K562 (cell line): ENCODE measurements at regions not wholly inside any gene's neighbourhood (a gene's known extent, or its start where the extent isn't known, plus 50 kb on each side); places are given as distances from the start of the nearest gene placed in this dataset.
A peak's percentile ranks its signal among the peaks of the same experiment; 100 is the strongest.

Experiments used
- ATAC-seq: fragments of 200-7000 bp; cut with Tn5 transposase; 3 replicates; pipeline ENCODE4 v1.9.1; 2020; ENCODE audit warnings: moderate library complexity
- BruUV-seq: library from RNA; stranded (reverse); fragments of 400-500 nt; replicated peaks from 2 replicates; lab custom pipeline; 2021; lab: Mats Ljungman, UMichigan
- CTCF ChIA-PET: fragments of 300-600 bp; formaldehyde crosslinking; extraction: SDS; loops from one replicate; lab custom pipeline; 2021; ENCODE audit warnings: low intra/inter-chr PET ratio; lab: Yijun Ruan, JAX
- POLR2A ChIA-PET: fragments of 300-600, 350-650 bp; sonication (Branson Sonifier 250); formaldehyde crosslinking; extraction: SDS; loops from one replicate; lab custom pipeline; 2021; ENCODE audit warnings: antibody characterized with exemption, inconsistent platforms; lab: Yijun Ruan, JAX
- DNase-seq, 4 experiments: peaks; one replicate each; pipeline versions ENCODE4 v3.0.0 to v3.0.0-alpha.2; 2011 to 2018; ENCODE audit warnings: low spot score in 3 of 4, mixed read lengths in 3 of 4; ENCODE audit errors: extremely low read depth in 1 of 4
- FAIRE-seq: peaks from 2 replicates; lab custom pipeline; 2011; peaks lifted over from hg19 to GRCh38; lab: Jason Lieb, UNC
- H2AFZ ChIP-seq: 2 replicates; pipeline ENCODE4 v1.6.0; 2011; ENCODE audit warnings: low read depth, low read length, control low read depth, inconsistent platforms
- H3K27ac ChIP-seq: fragments of 200-600 bp; 3 replicates; pipeline ENCODE4 v1.8.0; 2011; ENCODE audit warnings: low read depth, mild to moderate bottlenecking, control low read depth, inconsistent platforms, low read length, moderate library complexity, mixed read lengths; ENCODE audit errors: extremely low read depth
- H3K27me3 ChIP-seq, 2 experiments: fragments of 300-600 bp in 1 of 2; 2 replicates in 1 of 2; 3 replicates in 1 of 2; pipeline versions ENCODE4 v1.6.0 to v1.8.0; 2011; ENCODE audit warnings: inconsistent platforms in 2 of 2, low read length in 2 of 2, mild to moderate bottlenecking in 1 of 2, mixed read lengths in 1 of 2, moderate library complexity in 1 of 2; ENCODE audit not compliant: control insufficient read depth in 2 of 2, insufficient read depth in 2 of 2
- H3K36me3 ChIP-seq: fragments of 300-600 bp; 3 replicates; pipeline ENCODE4 v1.8.0; 2011; ENCODE audit warnings: mild to moderate bottlenecking, low read length, inconsistent platforms; ENCODE audit not compliant: control insufficient read depth, insufficient read depth
- H3K4me1 ChIP-seq, 2 experiments: fragments of 200-600 bp in 1 of 2; replicated peaks in 1 of 2; 2 replicates in 1 of 2; 3 replicates in 1 of 2; pipeline versions ENCODE4 v1.5.1 to v1.8.0; 2011; ENCODE audit warnings: inconsistent platforms in 2 of 2, low read length in 2 of 2, mild to moderate bottlenecking in 1 of 2, mixed read lengths in 1 of 2, moderate library complexity in 1 of 2; ENCODE audit not compliant: control insufficient read depth in 2 of 2, insufficient read depth in 2 of 2
- H3K4me2 ChIP-seq: 2 replicates; pipeline ENCODE4 v1.6.1; 2011; ENCODE audit warnings: low read length, control low read depth, inconsistent platforms, mixed read lengths; ENCODE audit not compliant: insufficient read depth
- H3K4me3 ChIP-seq: fragments of 200-600 bp; sonication (generic), shearing (Covaris generic); 2 replicates; pipeline ENCODE4 v1.5.1; 2016; ENCODE audit warnings: control low read depth, inconsistent platforms
- H3K79me2 ChIP-seq: fragments of 200-600 bp; 3 replicates; pipeline ENCODE4 v1.8.0; 2011; ENCODE audit warnings: low read length, inconsistent platforms; ENCODE audit not compliant: control insufficient read depth, insufficient read depth
- H3K9ac ChIP-seq, 2 experiments: 2 replicates each; pipeline versions ENCODE4 v1.6.0 to v1.6.1; 2011; ENCODE audit warnings: low read depth in 2 of 2, low read length in 2 of 2, control low read depth in 1 of 2, inconsistent platforms in 1 of 2, mild to moderate bottlenecking in 1 of 2, mixed read lengths in 1 of 2; ENCODE audit not compliant: insufficient read depth in 1 of 2
- H3K9me1 ChIP-seq: one replicate; pipeline ENCODE4 v1.6.0; 2011; ENCODE audit warnings: inconsistent platforms, mild to moderate bottlenecking, low read length, moderate library complexity; ENCODE audit not compliant: control insufficient read depth, insufficient read depth
- H3K9me3 ChIP-seq: replicated peaks from 2 replicates; pipeline ENCODE4 v1.5.1; 2011; ENCODE audit warnings: low read depth, low read length, inconsistent platforms; ENCODE audit not compliant: control insufficient read depth, insufficient read depth
- H4K20me1 ChIP-seq: replicated peaks from 2 replicates; pipeline ENCODE4 v1.6.1; 2011; ENCODE audit warnings: low read length, inconsistent platforms, mixed read lengths; ENCODE audit not compliant: control insufficient read depth, insufficient read depth
- ADNP ChIP-seq: fragments of 200-800 bp; sonication (Bioruptor generic); IDR thresholded peaks from 2 replicates; pipeline ENCODE4 v1.6.1; 2016; ENCODE audit warnings: missing genetic modification characterization, missing compliant biosample characterization
- ARNT ChIP-seq, 2 experiments: fragments of 450-650 bp; IDR thresholded peaks; 2 replicates each; pipeline ENCODE4 v1.6.1; 2016; ENCODE audit warnings: mild to moderate bottlenecking in 1 of 2
- PTBP1 ChIP-seq: fragments of 200-400 bp; formaldehyde crosslinking; IDR thresholded peaks from 2 replicates; pipeline ENCODE4 v1.6.1; 2017; ENCODE audit warnings: low read depth, low read length
- STAG1 ChIP-seq: sonication (generic); formaldehyde crosslinking; IDR thresholded peaks from 2 replicates; pipeline ENCODE4 v1.5.0; 2020; ENCODE audit warnings: missing genetic modification reagents, borderline replicate concordance
- ZC3H11A ChIP-seq: IDR thresholded peaks from 2 replicates; pipeline ENCODE4 v1.6.1; 2012; ENCODE audit warnings: low read depth, low read length, improper control_type of control experiment
- ZNF146 ChIP-seq: IDR thresholded peaks from one replicate; pipeline ENCODE4 v1.6.1; 2018; ENCODE audit warnings: missing compliant biosample characterization; ENCODE audit not compliant: unreplicated experiment
- WGBS: fragments of 100-300 bp; shearing (Covaris generic); methylation state at CpG from one replicate; pipeline ENCODE4 v1.1.6; 2016; ENCODE audit warnings: low coverage, mixed read lengths; ENCODE audit not compliant: insufficient coverage; ENCODE audit errors: missing lambda C conversion rate; 5-methylcytosine and 5-hydroxymethylcytosine counted together
- in situ Hi-C: fragments of 300-500 bp; cut with MboI; formaldehyde crosslinking; loops from 4 replicates; pipeline ENCODE4 v1.15.0; 2018; ENCODE audit warnings: inconsistent platforms, mixed read lengths
- intact Hi-C: fragments of 100-400 bp; cut with micrococcal nuclease; formaldehyde crosslinking; loops from 2 replicates; pipeline ENCODE4 v1.14.2; 2022
- TF ChIP-seq, protein P1 (sequence below), 3 experiments: fragments of 200-800 bp in 1 of 3; fragments of 250-450 bp in 1 of 3; fragments of 450-650 bp in 1 of 3; sonication (Bioruptor Pico) in 1 of 3; sonication (Bioruptor generic) in 1 of 3; formaldehyde crosslinking in 1 of 3; IDR thresholded peaks; 2 replicates each; pipeline versions ENCODE4 v1.6.1 to v1.8.0; 2016 to 2022; ENCODE audit warnings: mild to moderate bottlenecking in 2 of 3, missing genetic modification characterization in 2 of 3, missing compliant biosample characterization in 1 of 3, moderate library complexity in 1 of 3

GRCh38 chr6:97867177-97867576, 584.2 kb upstream of the MMS22L start:
- no peaks in the 10 kb centered on the region for H3K9me1 ChIP-seq
- intact Hi-C loops, result no loop called here
- no peaks in the 10 kb centered on the region for H3K4me1 ChIP-seq
- DNase-seq, result no peak
- H4K20me1 ChIP-seq, result no peaks in the 10 kb centered on the region
- no peak overlapping the region for H3K4me2 ChIP-seq
- H3K27ac ChIP-seq, result no peak overlapping the region
- no peaks in the 10 kb centered on the region for H3K9me3 ChIP-seq
- FAIRE-seq, result no peak
- POLR2A ChIA-PET, result no interaction called here
- H3K9ac ChIP-seq, result no peak overlapping the region
- no peaks in the 10 kb centered on the region for H3K27me3 ChIP-seq
- no peak for ATAC-seq
- H3K36me3 ChIP-seq, result no peaks in the 10 kb centered on the region
- H3K4me3 ChIP-seq, result no peak overlapping the region
- no peak overlapping the region for H2AFZ ChIP-seq
- BruUV-seq, result no TSS peak
- WGBS, result 0% methylated on average over 2 of the region's 2 CpGs
- H3K79me2 ChIP-seq, result no peaks in the 10 kb centered on the region
- CTCF ChIA-PET, result no interaction called here
- TF ChIP-seq ZNF146 (CRISPR knock-in tag) (peak; percentile 59), STAG1 (CRISPR knock-in tag) (no peak)
- TF ChIP-seq, all 486 proteins: peak for 1
- in situ Hi-C loops, result no loop called here

DNA sequence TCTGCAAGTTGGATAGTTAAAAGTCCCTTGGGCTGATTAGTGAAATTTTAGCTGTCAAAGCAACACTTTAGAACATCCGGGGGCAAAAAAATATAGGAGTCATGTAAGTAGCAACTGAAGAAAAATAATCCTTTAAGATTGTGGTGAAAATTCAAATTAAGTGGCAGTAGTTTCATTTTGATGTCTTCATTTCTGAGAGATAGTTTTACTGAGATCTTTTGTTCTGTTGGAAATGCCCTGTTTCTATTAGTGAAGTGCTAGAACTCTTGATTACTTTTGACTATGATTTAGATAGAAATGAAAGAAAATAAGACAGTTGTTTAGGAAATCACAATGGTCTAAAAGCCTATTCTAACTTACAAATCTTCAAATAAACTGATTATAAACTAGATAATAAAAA, 587.3 kb upstream of the MMS22L start:
- Histone ChIP-seq H3K4me1 (no peaks in the 10 kb centered on the region), H3K9me3 (no peaks in the 10 kb centered on the region), H3K4me3 (no peak overlapping the region), H3K9me1 (no peaks in the 10 kb centered on the region), H4K20me1 (no peaks in the 10 kb centered on the region), H3K79me2 (no peaks in the 10 kb centered on the region), H2AFZ (no peak overlapping the region), H3K36me3 (no peaks in the 10 kb centered on the region), H3K9ac (no peak overlapping the region), H3K4me2 (no peak overlapping the region), H3K27me3 (no peaks in the 10 kb centered on the region), H3K27ac (no peak overlapping the region)
- BruUV-seq, result no TSS peak
- ChIA-PET POLR2A (no interaction called here), CTCF (no interaction called here)
- DNase-seq (no peak), ATAC-seq (no peak), FAIRE-seq (no peak)
- TF ChIP-seq, protein P1, sequence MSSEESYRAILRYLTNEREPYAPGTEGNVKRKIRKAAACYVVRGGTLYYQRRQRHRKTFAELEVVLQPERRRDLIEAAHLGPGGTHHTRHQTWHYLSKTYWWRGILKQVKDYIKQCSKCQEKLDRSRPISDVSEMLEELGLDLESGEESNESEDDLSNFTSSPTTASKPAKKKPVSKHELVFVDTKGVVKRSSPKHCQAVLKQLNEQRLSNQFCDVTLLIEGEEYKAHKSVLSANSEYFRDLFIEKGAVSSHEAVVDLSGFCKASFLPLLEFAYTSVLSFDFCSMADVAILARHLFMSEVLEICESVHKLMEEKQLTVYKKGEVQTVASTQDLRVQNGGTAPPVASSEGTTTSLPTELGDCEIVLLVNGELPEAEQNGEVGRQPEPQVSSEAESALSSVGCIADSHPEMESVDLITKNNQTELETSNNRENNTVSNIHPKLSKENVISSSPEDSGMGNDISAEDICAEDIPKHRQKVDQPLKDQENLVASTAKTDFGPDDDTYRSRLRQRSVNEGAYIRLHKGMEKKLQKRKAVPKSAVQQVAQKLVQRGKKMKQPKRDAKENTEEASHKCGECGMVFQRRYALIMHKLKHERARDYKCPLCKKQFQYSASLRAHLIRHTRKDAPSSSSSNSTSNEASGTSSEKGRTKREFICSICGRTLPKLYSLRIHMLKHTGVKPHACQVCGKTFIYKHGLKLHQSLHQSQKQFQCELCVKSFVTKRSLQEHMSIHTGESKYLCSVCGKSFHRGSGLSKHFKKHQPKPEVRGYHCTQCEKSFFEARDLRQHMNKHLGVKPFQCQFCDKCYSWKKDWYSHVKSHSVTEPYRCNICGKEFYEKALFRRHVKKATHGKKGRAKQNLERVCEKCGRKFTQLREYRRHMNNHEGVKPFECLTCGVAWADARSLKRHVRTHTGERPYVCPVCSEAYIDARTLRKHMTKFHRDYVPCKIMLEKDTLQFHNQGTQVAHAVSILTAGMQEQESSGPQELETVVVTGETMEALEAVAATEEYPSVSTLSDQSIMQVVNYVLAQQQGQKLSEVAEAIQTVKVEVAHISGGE (CRISPR knock-in tag; IDR thresholded peaks at IDR 0.05), result no peak
- no peak for TF ChIP-seq ADNP (tag)
- no peak for TF ChIP-seq ARNT (IDR thresholded peaks at IDR 0.05)
- no peak for TF ChIP-seq ZC3H11A
- no peak for TF ChIP-seq PTBP1
- whole genome bisulfite sequencing, result 0% methylated on average over 1 of the region's 1 CpG
- intact Hi-C loops, result no loop called here
- in situ Hi-C loops, result no loop called here
